GM12872 (cell line): ENCODE measurements at regions not wholly inside any gene's neighbourhood (a gene's known extent, or its start where the extent isn't known, plus 50 kb on each side); places are given as distances from the start of the nearest gene placed in this dataset.

ENCODE experiments used
- CTCF ChIP-seq: IDR thresholded peaks from 3 replicates; pipeline ENCODE4 v1.5.1; 2011; ENCODE audit warnings: low read depth, mild to moderate bottlenecking, low read length, moderate library complexity; ENCODE audit not compliant: insufficient read depth

GRCh38 chr20:6339176-6339575 lies 216.3 kb upstream of the FERMT1 start:
- no peak for TF ChIP-seq CTCF

GRCh38 chr20:6333110-6333509 lies 210.3 kb upstream of the FERMT1 start:
- TF ChIP-seq CTCF: no peak

GRCh38 chr20:6311841-6312655 lies 189.2 kb upstream of the FERMT1 start:
- TF ChIP-seq CTCF: no peak

GRCh38 chr20:6311097-6311496 lies 188.3 kb upstream of the FERMT1 start:
- no peak for TF ChIP-seq CTCF

- no peak for TF ChIP-seq CTCF
These were observed 182.7 kb upstream of the FERMT1 start for GRCh38 chr20:6305536-6305935.

- no peak for TF ChIP-seq CTCF
These were observed 179.2 kb upstream of the FERMT1 start for GRCh38 chr20:6302041-6302440.

- TF ChIP-seq CTCF: no peak
These were observed 176.6 kb upstream of the FERMT1 start for GRCh38 chr20:6299456-6299855.
